ENCODE measurements at regions not wholly inside any gene's neighbourhood (a gene's known extent, or its start where the extent isn't known, plus 50 kb on each side); places are given as distances from the start of the nearest gene placed in this dataset.

DNA sequence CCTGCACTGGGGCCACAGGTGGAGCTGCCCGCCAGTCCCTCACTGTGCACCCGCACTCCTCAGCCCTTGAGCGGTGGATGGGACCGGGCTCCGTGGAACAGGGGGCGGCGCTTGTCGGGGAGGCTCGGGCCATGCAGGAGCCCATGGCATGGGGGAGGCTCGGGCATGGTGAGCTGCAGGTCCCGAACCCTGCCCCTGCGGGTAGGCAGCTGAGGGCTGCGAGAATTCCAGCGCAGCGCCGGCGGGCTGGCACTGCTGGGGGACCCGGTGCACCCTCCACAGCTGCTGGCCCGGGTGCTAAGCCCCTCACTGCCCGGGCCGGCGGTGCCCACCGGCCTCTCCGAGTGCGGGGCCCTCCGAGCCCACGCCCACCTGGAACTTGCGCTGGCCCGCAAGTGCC, 877.5 kb upstream of the PCDH9 start:
- CTCF ChIA-PET, result interaction anchor here (0.6 kb wide), 1 partner anchor 15 kb away, joined by 3 read pairs; no protein-coding TSS in a partner anchor
- POLR2A ChIA-PET, result no interaction called here

More for the DNA sequence above, 877.5 kb upstream of the PCDH9 start:
- H3K36me3 ChIP-seq (ENCODE audit: control insufficient read depth in 2 of 2, insufficient read depth in 2 of 2, low read length in 1 of 2), result no peaks in the 10 kb centered on the region
- SMC1A ChIA-PET (ENCODE audit: uncharacterized antibody, unreplicated experiment), result no interaction called here
- no peak for ATAC-seq
- H3K4me3 ChIP-seq, result no peak overlapping the region
- no TSS peak for BruUV-seq (replicated peaks)
- no peak overlapping the region for H3K27ac ChIP-seq (ENCODE audit: control insufficient read depth, insufficient read depth)
- H3K79me2 ChIP-seq (ENCODE audit: control insufficient read depth, insufficient read depth, low read length), result no peaks in the 10 kb centered on the region
- TF ChIP-seq, protein P1, sequence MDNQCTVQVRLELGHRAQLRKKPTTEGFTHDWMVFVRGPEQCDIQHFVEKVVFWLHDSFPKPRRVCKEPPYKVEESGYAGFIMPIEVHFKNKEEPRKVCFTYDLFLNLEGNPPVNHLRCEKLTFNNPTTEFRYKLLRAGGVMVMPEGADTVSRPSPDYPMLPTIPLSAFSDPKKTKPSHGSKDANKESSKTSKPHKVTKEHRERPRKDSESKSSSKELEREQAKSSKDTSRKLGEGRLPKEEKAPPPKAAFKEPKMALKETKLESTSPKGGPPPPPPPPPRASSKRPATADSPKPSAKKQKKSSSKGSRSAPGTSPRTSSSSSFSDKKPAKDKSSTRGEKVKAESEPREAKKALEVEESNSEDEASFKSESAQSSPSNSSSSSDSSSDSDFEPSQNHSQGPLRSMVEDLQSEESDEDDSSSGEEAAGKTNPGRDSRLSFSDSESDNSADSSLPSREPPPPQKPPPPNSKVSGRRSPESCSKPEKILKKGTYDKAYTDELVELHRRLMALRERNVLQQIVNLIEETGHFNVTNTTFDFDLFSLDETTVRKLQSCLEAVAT (IDR thresholded peaks at IDR 0.05), result no peak
- TF ChIP-seq, protein P2, sequence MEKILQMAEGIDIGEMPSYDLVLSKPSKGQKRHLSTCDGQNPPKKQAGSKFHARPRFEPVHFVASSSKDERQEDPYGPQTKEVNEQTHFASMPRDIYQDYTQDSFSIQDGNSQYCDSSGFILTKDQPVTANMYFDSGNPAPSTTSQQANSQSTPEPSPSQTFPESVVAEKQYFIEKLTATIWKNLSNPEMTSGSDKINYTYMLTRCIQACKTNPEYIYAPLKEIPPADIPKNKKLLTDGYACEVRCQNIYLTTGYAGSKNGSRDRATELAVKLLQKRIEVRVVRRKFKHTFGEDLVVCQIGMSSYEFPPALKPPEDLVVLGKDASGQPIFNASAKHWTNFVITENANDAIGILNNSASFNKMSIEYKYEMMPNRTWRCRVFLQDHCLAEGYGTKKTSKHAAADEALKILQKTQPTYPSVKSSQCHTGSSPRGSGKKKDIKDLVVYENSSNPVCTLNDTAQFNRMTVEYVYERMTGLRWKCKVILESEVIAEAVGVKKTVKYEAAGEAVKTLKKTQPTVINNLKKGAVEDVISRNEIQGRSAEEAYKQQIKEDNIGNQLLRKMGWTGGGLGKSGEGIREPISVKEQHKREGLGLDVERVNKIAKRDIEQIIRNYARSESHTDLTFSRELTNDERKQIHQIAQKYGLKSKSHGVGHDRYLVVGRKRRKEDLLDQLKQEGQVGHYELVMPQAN (conservative IDR thresholded peaks at IDR 0.05), result no peak
- intact Hi-C loops (cut with micrococcal nuclease; ENCODE audit: unreplicated experiment), result no loop called here
- H2AFZ ChIP-seq (ENCODE audit: control insufficient read depth, low read depth, low read length), result no peak overlapping the region
- no peak overlapping the region for H3K9ac ChIP-seq (ENCODE audit: control insufficient read depth, insufficient read depth, low read length)
- no peaks in the 10 kb centered on the region for H3K27me3 ChIP-seq (replicated peaks in 1 of 2; ENCODE audit: control insufficient read depth in 2 of 2, insufficient read depth in 2 of 2, low read length in 1 of 2)
- H3K4me1 ChIP-seq (ENCODE audit: control insufficient read depth, insufficient read depth, low read length), result no peaks in the 10 kb centered on the region
- H3K9me3 ChIP-seq (replicated peaks; ENCODE audit: control insufficient read depth, insufficient read depth, low read length), result no peaks in the 10 kb centered on the region
- no peaks in the 10 kb centered on the region for H4K20me1 ChIP-seq (ENCODE audit: control insufficient read depth, insufficient read depth)
- no peak for DNase-seq (ENCODE audit: low read depth, low spot score)
- no peak for FAIRE-seq
- in situ Hi-C loops (cut with MboI), result no loop called here
- WGBS (ENCODE audit: insufficient coverage, insufficient replicate concordance, low lambda C conversion rate, missing lambda C conversion rate), result 45% methylated on average over 23 of the region's 29 CpGs
- H3K4me2 ChIP-seq (ENCODE audit: control insufficient read depth, insufficient read depth), result no peak overlapping the region
- RAD21 ChIA-PET (ENCODE audit: unreplicated experiment), result no interaction called here
